Naive B cell (primary cell): ENCODE measurements at regions not wholly inside any gene's neighbourhood (a gene's known extent, or its start where the extent isn't known, plus 50 kb on each side); places are given as distances from the start of the nearest gene placed in this dataset.

Experiments
- ATAC-seq, 2 donors: fragments of 150-1000 bp; cut with Tn5 transposase; 2 replicates each; pipeline ENCODE4 v1.10.0; 2021; ENCODE audit warnings: low read depth in 2 of 2, mild to moderate bottlenecking in 2 of 2, moderate library complexity in 2 of 2
- DNase-seq: peaks from one replicate; pipeline ENCODE4 v3.0.0; 2022
- H3K27ac Mint-ChIP-seq, 6 donors: one replicate each; pipeline ENCODE4 v1.8.0; 2020 to 2022; ENCODE audit warnings: mild to moderate bottlenecking in 6 of 6, mixed read lengths in 6 of 6, moderate library complexity in 5 of 6, inconsistent platforms in 2 of 6
- H3K27me3 Mint-ChIP-seq, 3 donors: one replicate each; pipeline ENCODE4 v1.8.0; 2021 to 2022; ENCODE audit warnings: mixed read lengths in 3 of 3, mild to moderate bottlenecking in 1 of 3
- H3K36me3 Mint-ChIP-seq, 2 donors: one replicate each; pipeline ENCODE4 v1.8.0; 2020 to 2022; ENCODE audit warnings: mixed read lengths in 2 of 2, inconsistent platforms in 1 of 2, mild to moderate bottlenecking in 1 of 2
- H3K4me1 Mint-ChIP-seq, 3 donors: one replicate each; pipeline ENCODE4 v1.8.0; 2020 to 2022; ENCODE audit warnings: mixed read lengths in 3 of 3, inconsistent platforms in 1 of 3, mild to moderate bottlenecking in 1 of 3, moderate library complexity in 1 of 3
- H3K4me3 Mint-ChIP-seq, 8 donors: one replicate each; pipeline ENCODE4 v1.8.0; 2020 to 2022; ENCODE audit warnings: mild to moderate bottlenecking in 8 of 8, mixed read lengths in 8 of 8, moderate library complexity in 8 of 8, inconsistent platforms in 2 of 8
- H3K9me3 Mint-ChIP-seq, 7 donors: one replicate each; pipeline ENCODE4 v1.8.0; 2020 to 2022; ENCODE audit warnings: mixed read lengths in 7 of 7, mild to moderate bottlenecking in 5 of 7, inconsistent platforms in 2 of 7, moderate library complexity in 1 of 7

DNA sequence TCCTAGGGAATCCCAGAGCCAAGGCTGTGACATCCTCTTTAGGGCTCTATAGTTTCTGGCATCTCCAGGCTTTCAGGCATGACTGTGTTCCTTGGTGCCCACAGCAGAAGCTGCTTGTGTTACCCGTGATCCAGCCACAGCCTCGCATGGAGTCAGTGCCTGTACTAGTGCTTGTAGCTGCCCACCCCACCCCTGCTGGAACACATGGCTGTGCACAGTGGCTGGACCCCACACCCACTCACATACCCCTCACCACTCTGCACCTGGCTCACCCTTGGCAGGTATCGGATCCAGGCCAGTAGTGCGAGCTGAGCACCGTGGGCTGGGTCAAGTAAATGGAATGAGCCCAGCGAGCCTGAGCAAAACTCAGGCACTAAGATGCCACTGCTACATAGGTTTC is 934.7 kb upstream of the PRMT6 start:
- Mint-ChIP-seq H3K9me3 (peaks cover 0 to 12% (median 10%) of the 10 kb centered on the region in 7 donors), H3K27ac (no peak overlapping the region), H3K27me3 (no peaks in the 10 kb centered on the region), H3K36me3 (no peaks in the 10 kb centered on the region), H3K4me3 (no peak overlapping the region), H3K4me1 (no peaks in the 10 kb centered on the region)
- no peak for ATAC-seq
- DNase-seq = no peak

DNA sequence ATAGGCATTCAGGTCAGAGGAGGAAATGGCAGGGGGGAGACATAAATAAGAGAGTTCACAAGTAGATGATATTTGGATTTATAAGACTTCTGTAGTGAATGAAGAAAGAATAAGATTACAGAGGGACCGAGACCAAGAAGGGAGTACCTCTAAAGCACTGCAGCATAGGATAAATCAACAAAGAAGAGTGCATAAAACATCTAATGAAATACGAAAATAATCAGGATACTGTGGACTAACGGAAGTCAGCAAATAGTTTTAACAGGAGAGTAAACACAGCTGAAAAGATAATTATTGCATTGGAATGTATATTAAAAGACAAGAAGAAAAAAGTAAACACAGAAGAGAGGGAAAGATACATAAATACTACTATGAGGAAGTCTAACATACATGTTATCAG is 921.9 kb upstream of the PRMT6 start:
- Mint-ChIP-seq H3K36me3 (no peaks in the 10 kb centered on the region), H3K27me3 (no peaks in the 10 kb centered on the region), H3K4me3 (no peak overlapping the region), H3K27ac (no peak overlapping the region), H3K4me1 (no peaks in the 10 kb centered on the region), H3K9me3 (no peaks in the 10 kb centered on the region)
- DNase-seq (no peak), ATAC-seq (no peak)

GRCh38 chr1:106173101-106173500 is 883.4 kb upstream of the PRMT6 start:
- Mint-ChIP-seq H3K27ac (no peak overlapping the region), H3K4me1 (no peaks in the 10 kb centered on the region), H3K27me3 (no peaks in the 10 kb centered on the region), H3K4me3 (no peak overlapping the region), H3K36me3 (no peaks in the 10 kb centered on the region), H3K9me3 (peaks cover 0 to 6% (median 0%) of the 10 kb centered on the region in 7 donors)
- DNase-seq (no peak), ATAC-seq (no peak)

DNA sequence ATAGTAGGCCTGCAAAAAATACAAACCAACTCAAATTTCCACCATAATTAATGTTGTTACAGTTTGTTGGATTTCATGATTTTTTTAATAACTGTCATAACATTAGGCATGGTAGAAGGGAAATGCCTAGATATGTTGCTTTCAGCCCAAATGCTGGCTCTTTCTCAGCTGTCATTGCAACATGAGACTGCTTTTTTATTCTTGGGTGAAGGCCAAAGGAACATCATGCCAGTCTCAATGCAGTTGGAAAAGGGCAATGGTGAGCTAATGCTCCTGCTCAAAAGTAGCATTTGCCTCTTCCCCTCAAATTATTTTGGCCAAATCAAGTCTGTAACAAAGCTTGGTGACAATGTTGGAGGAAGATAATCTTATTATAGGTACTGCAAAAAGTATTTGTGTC is 877.7 kb upstream of the PRMT6 start:
- H3K4me3 Mint-ChIP-seq = no peak overlapping the region
- no peaks in the 10 kb centered on the region for H3K27me3 Mint-ChIP-seq
- no peaks in the 10 kb centered on the region for H3K4me1 Mint-ChIP-seq
- ATAC-seq = no peak
- DNase-seq = no peak
- H3K27ac Mint-ChIP-seq = no peak overlapping the region
- no peaks in the 10 kb centered on the region for H3K36me3 Mint-ChIP-seq
- H3K9me3 Mint-ChIP-seq = peaks cover 0 to 6% (median 0%) of the 10 kb centered on the region in 7 donors

DNA sequence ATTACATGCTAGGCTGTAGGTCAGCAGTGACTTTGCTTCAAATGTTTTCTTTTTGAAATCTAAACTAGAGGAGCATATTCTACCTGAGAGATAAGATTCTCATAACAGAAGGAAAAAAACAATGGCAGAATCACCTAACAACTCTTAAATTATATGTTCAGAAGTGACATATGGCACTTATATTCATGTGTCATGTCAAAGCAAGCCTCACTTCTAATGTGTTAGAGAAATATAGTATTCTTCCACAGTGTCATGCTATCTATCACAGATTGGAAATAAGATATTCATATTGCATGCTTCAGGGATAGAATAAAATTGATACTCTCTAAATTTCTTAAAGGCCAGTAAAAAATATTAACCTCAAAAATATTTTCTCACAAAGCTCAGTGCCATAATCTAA is 874.6 kb upstream of the PRMT6 start:
- no peak overlapping the region for H3K27ac Mint-ChIP-seq
- no peaks in the 10 kb centered on the region for H3K36me3 Mint-ChIP-seq
- DNase-seq (no peak), ATAC-seq (no peak)
- H3K9me3 Mint-ChIP-seq = peaks cover 0 to 8% (median 0%) of the 10 kb centered on the region in 7 donors
- no peak overlapping the region for H3K4me3 Mint-ChIP-seq
- no peaks in the 10 kb centered on the region for H3K27me3 Mint-ChIP-seq
- H3K4me1 Mint-ChIP-seq = no peaks in the 10 kb centered on the region

DNA sequence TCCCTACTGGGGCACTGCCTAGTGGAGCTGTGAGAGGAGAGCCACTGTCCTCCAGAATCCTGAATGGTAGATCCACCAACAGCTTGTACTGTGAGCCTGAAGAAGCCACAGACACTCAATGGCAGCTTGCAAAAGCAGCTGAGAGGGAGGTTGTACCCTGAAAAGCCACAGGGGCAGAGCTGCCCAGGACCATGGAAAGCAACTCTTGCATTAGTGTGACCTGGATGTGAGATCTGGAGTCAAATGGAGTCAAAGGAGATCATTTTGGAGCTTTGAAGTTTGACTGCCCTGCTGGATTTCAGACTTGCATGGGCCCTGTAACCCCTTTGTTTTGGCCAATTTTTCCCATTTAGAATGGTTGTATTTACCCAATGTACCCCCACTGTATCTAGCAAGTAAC is 871.4 kb upstream of the PRMT6 start:
- Mint-ChIP-seq H3K36me3 (no peaks in the 10 kb centered on the region), H3K4me3 (no peak overlapping the region), H3K27me3 (no peaks in the 10 kb centered on the region), H3K4me1 (no peaks in the 10 kb centered on the region), H3K9me3 (peaks cover 0 to 8% (median 0%) of the 10 kb centered on the region in 7 donors), H3K27ac (no peak overlapping the region)
- DNase-seq = no peak
- no peak for ATAC-seq

DNA sequence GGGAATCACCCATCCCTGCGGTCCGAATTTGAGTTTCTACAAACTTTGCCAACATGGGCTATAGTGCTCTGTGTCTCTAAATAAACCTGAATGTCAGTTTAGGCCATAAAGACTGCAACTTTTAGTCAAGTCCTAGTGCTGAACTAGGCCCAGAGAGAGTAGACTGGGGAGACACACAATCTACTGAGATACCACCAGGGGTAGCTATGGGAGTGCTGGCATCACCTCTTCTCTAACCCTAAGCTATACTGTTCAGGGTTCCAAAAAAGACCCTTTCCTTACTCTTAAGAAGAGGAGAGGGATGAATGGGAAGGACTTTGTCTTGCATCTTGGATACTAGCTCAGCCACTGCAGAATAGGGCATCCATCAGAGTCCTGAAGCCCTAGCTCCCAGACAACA is 866.7 kb upstream of the PRMT6 start:
- ATAC-seq = no peak
- no peak for DNase-seq
- H3K9me3 Mint-ChIP-seq = peaks cover 0 to 25% (median 11%) of the 10 kb centered on the region in 7 donors

GRCh38 chr1:106194206-106194605 is 862.3 kb upstream of the PRMT6 start:
- Mint-ChIP-seq H3K27ac (no peak overlapping the region), H3K4me3 (no peak overlapping the region)

More for the DNA sequence above, 866.7 kb upstream of the PRMT6 start:
- no peaks in the 10 kb centered on the region for H3K27me3 Mint-ChIP-seq
- H3K4me3 Mint-ChIP-seq = no peak overlapping the region
- H3K4me1 Mint-ChIP-seq = no peaks in the 10 kb centered on the region
- H3K27ac Mint-ChIP-seq = no peak overlapping the region
- H3K36me3 Mint-ChIP-seq = peaks cover 0 to 7% of the 10 kb centered on the region in 2 donors

GRCh38 chr1:106200711-106201110 is 855.8 kb upstream of the PRMT6 start:
- Mint-ChIP-seq H3K4me1 (no peaks in the 10 kb centered on the region), H3K27me3 (no peaks in the 10 kb centered on the region), H3K9me3 (peaks cover 0 to 4% (median 0%) of the 10 kb centered on the region in 7 donors), H3K36me3 (no peaks in the 10 kb centered on the region), H3K27ac (no peak overlapping the region), H3K4me3 (no peak overlapping the region)
- ATAC-seq (no peak), DNase-seq (no peak)

More at GRCh38 chr1:106194206-106194605, 862.3 kb upstream of the PRMT6 start:
- H3K9me3 Mint-ChIP-seq = peaks cover 0 to 34% (median 11%) of the 10 kb centered on the region in 7 donors
- ATAC-seq (no peak), DNase-seq (no peak)
- no peaks in the 10 kb centered on the region for H3K4me1 Mint-ChIP-seq
- peaks cover 0 to 7% of the 10 kb centered on the region in 2 donors for H3K36me3 Mint-ChIP-seq
- H3K27me3 Mint-ChIP-seq = no peaks in the 10 kb centered on the region

DNA sequence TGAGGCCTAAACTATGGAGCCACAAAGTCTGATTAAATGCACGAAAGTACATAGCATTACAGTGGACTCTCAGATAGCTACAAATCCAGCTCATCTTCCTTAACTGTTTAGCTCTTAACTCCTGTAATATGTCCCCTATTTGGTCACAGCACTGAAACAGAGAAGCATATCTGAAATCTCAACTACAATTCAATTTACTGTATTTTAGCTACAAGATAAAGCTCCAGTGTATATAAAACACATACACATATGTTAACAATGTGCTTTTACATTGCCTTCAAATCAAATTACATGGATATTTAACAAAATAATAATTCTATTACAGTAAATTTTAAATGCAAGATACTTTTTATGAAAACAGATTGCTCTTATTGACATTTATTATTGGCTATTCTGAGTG is 849.3 kb upstream of the PRMT6 start:
- no peak for DNase-seq
- Mint-ChIP-seq H3K4me1 (no peaks in the 10 kb centered on the region), H3K36me3 (no peaks in the 10 kb centered on the region), H3K9me3 (no peaks in the 10 kb centered on the region), H3K27ac (no peak overlapping the region), H3K27me3 (no peaks in the 10 kb centered on the region), H3K4me3 (no peak overlapping the region)
- ATAC-seq = no peak

GRCh38 chr1:106217765-106218164 is 838.7 kb upstream of the PRMT6 start:
- Mint-ChIP-seq H3K4me3 (no peak overlapping the region), H3K9me3 (no peaks in the 10 kb centered on the region), H3K27ac (no peak overlapping the region), H3K36me3 (no peaks in the 10 kb centered on the region), H3K4me1 (no peaks in the 10 kb centered on the region), H3K27me3 (peaks cover 0 to 3% (median 0%) of the 10 kb centered on the region in 3 donors)
- ATAC-seq (no peak), DNase-seq (no peak)

GRCh38 chr1:106222403-106222802 is 834.1 kb upstream of the PRMT6 start:
- Mint-ChIP-seq H3K36me3 (no peaks in the 10 kb centered on the region), H3K4me3 (no peak overlapping the region), H3K27ac (no peak overlapping the region), H3K9me3 (no peaks in the 10 kb centered on the region), H3K27me3 (no peaks in the 10 kb centered on the region), H3K4me1 (no peaks in the 10 kb centered on the region)
- ATAC-seq (no peak), DNase-seq (no peak)

GRCh38 chr1:106223213-106223612 is 833.3 kb upstream of the PRMT6 start:
- no peaks in the 10 kb centered on the region for H3K4me1 Mint-ChIP-seq
- no peaks in the 10 kb centered on the region for H3K27me3 Mint-ChIP-seq
- H3K9me3 Mint-ChIP-seq = no peaks in the 10 kb centered on the region
- H3K27ac Mint-ChIP-seq = no peak overlapping the region
- DNase-seq (no peak), ATAC-seq (no peak)
- H3K4me3 Mint-ChIP-seq = no peak overlapping the region
- no peaks in the 10 kb centered on the region for H3K36me3 Mint-ChIP-seq

DNA sequence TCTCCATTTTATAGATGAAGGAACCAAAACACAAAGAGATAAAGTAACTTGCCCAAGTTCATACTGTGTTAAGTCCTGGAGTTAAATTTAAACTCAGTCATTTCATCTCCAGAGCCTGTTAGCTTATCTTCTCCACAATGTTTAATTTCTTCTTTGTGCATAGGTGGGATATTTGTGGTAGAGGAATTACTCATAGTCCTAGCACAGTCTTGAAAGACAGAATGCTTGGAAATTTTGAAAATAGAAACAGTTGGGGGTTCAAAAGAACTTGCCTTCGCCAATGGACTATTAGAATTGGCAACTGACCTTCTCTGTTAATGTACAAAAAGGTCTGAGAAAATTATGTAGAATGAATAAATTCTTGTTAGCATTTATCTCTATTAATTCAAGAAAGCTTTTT is 832.0 kb upstream of the PRMT6 start:
- Mint-ChIP-seq H3K4me1 (no peaks in the 10 kb centered on the region), H3K4me3 (no peak overlapping the region), H3K27me3 (no peaks in the 10 kb centered on the region), H3K27ac (no peak overlapping the region), H3K36me3 (no peaks in the 10 kb centered on the region), H3K9me3 (no peaks in the 10 kb centered on the region)
- ATAC-seq (no peak), DNase-seq (no peak)

- Mint-ChIP-seq H3K4me1 (no peaks in the 10 kb centered on the region), H3K27ac (no peak overlapping the region), H3K27me3 (no peaks in the 10 kb centered on the region), H3K4me3 (no peak overlapping the region), H3K36me3 (no peaks in the 10 kb centered on the region), H3K9me3 (no peaks in the 10 kb centered on the region)
- ATAC-seq = no peak
- no peak for DNase-seq
Observed at GRCh38 chr1:106225403-106225802, 831.1 kb upstream of the PRMT6 start.
